ENCODE measurements at regions not wholly inside any gene's neighbourhood (a gene's known extent, or its start where the extent isn't known, plus 50 kb on each side); places are given as distances from the start of the nearest gene placed in this dataset.
"Not testable (repeated sequence)": the region's sequence is repeated elsewhere in the genome, so short reads cannot be mapped to it uniquely, and the experiment has no call there.

DNA sequence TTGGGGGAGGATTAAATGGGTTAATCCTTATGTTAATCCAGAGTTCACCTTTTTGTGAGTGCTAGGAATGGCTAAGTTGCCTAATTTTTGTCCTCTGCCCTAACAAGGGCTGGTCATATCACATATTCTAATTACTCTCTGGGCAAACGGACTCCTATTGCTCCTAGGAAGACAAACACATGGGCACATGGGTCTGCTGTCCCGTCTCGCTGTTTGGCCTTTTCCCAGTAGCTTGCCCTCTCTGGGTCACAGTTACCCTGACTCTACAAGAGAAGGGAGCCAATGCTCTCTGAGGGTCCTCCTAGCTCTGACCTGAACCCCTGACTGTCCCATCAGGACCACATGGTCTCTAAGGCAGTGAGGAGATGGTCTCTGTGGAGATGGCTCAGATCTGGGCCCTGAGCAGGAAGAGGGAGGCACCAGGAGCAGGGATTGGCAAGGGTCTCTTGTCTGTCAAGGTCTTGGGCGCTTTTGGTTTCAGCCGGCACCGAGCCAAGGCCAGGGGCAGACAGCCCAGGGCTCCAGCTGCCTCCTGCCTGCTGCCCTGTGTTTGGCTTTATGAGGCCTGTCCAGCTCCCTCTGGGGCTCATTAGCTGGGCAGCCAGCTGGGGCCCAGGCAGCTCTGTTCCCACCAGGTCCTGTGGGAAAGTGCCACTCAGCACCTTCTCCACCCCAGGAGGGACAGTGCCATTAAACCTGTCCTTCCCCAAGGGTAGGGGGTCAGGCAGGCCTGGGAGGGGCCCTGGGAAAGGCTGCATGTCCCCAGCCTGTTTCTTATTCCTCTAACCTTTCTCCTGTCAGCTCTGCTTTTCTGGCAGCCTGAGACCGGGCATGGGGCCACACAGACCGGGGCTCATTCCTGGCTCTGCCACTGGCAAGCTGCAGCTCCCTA lies 559.9 kb downstream of the MN1 start:
- no peak for DNase-seq

DNA sequence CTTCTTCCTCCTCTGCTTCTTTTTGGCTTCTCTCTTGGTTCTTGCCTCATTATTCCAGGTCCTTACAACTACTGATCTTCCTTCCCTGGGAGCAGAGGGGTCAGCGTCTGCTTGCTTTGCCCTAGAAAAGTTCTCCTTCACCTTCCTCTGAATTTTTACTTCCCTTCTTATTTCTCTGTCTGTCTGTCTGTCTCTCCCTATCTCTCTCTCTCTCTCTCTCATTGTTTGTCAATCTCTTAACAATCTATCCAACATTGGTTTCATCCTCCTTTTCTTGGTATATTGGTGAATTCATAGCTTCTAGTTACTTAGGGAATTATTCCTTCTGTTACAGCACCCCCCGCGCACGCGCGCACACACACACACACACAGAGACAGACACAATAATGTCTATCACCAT lies 559.1 kb downstream of the MN1 start:
- DNase-seq: no peak

DNA sequence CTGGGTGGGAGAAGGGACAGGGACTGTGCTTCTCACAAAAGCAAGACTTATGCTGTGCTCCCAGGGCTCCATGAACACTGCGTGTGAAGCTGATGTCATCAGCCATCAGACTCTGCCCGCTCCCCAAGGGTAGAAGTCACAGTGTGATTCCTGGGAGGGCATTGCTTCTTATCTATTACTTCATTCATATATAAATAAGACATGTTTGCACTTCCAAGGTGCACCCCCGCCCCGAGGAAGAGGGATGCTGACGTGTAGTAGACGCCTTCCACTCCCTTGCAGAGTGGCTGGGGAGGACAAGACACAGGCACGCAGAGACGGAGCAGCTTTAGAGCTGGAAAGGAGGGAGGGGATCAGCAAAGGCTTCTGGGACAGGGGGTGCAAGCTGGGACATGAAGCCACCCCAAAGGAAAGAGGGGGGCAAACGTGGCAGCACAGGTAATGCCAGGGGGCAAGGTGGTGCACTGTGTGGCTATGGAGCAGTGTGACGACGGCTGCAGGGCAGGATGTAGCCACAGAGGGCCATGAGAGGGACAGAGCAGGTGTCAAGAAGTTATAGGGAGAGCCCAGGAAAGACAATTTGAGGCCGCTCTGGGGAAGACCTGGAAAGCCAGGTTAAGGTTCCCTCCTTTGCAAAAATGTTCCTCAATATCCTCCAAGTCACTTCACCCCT lies 558.5 kb downstream of the MN1 start:
- no peak for DNase-seq

DNA sequence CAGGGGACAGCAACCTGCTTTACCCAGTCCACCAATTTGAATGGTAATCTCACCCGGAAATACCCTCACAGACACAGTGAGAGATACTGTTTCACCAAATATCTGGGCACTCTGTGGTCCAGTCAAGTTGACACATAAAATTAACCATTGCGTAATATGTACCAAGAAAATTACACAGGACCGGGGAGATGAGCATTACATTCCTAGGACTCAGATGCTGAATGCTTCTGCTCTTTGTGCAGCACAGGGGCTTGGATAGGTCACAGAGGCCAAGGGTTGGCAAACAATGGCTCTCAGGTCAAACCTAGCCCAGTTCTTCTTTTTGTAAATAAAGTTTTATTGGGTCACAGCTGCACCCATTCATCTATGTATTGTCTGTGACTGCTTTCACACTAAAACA lies 557.2 kb downstream of the MN1 start:
- DNase-seq: no peak

DNA sequence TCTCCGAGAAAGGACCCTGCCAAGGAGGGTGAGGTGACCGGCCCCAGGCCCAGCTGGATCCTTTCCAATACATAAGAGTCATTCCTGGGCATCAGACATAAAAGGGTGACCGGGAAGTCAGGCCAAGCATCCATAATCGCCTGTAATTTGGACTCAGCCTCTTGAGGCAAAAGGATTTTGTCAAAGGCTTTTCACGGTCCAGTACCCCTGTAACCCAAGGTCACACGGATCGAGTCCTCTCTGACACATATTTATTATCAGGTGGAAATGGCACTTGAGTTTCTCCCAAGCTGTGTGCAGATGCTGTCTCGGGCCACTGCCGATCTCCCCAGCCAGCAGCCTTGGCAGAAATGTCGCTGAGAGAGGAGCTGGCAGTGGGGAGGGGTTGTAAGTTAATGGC lies 556.5 kb downstream of the MN1 start:
- no peak for DNase-seq

DNA sequence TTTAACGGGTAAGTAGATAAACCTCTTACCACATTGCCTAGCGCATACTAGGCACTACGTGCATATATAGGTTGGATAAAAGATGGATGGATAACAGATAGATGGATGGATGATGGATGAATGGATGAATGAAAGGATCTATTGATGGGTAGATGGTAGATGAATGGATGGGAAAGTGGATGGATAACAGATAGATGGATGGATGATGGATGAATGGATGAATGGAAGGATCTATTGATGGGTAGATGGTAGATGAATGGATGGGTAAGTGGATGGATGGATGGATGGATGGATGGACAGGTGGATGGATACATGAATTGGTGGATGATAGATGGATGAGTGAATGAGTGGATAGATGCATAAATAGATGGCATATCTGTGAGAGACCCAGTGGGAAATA lies 555.0 kb downstream of the MN1 start:
- DNase-seq: no peak

DNA sequence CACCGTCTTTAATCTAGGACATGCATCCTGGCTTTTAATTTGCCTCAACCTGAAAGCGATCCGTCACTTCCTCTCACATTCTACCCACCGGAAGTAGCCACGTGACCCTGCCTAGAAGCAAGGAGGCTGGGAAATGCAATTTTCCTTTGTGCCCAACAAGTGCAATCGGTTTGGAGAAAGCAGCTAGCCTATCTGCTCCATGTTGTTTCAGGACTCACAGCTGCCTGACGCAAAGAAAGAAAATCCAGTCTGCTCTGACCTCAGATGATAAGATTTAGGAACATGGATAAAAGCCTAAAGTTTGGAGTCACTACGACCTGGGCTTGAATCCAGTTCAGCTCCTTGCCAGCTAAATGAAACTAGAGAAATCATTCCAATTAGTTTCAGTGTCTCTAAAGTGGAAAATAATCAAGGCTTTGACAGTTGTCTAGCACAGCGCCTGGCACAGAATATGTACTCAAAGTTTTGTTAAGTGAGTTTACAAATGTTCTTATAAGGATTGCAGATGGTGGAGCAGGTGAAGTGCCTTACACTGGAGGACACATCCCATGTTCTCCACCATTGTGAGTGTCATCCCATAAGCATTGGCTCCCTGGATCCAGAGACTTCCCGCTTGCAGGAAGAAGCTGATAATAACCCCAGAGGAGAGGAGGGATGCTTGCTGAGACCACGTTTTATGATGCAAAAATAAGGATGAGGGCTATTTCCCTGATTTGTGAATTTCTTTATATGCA lies 553.7 kb downstream of the MN1 start:
- no peak for DNase-seq

DNA sequence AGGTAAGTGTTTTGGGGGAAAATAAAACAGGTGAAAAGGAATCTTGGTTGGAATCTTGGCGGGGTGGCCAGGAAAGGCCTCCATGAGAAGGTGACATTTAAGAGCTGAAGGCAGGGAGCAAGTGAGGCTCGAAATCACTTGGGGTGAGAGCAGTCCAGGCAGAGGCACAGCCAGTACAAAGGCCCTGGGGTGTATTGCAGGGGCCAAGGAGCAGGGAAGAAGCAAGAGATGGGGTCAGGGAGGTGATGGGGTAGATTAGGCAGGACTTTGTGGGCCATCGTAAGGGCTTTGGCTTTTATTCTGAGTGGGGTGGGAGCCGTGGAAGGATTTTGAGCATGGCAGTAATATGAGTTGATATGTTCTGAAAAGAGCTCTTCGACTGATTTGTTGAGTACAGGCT lies 551.1 kb downstream of the MN1 start:
- DNase-seq: no peak

GRCh38 chr22:27250886-27251285 lies 550.7 kb downstream of the MN1 start:
- DNase-seq: no peak

GRCh38 chr22:27251563-27251962 lies 550.0 kb downstream of the MN1 start:
- DNase-seq: no peak

- DNase-seq: no peak
Observed at GRCh38 chr22:27252282-27253049, 549.1 kb downstream of the MN1 start.

GRCh38 chr22:27253108-27253902 lies 548.3 kb downstream of the MN1 start:
- DNase-seq: no peak

DNA sequence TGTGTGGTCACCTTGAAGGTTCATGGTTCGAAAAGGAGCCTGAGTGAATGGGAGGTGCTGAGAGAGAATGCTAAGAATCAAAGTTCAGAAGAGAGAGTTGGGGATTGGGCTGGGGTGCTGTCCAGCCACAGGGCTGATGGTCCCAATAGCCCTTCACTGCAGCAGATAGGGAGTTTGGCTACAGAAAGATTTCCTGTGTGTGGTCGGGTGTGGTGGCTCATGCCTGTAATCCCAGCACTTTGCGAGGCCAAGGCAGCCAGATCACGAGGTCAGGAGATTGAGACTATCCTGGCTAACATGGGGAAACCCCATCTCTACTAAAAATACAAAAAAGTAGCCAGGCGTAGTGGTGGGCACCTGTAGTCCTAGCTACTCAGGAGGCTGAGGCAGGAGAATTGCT lies 547.5 kb downstream of the MN1 start:
- not testable (repeated sequence) for DNase-seq

GRCh38 chr22:27255580-27255979 lies 546.0 kb downstream of the MN1 start:
- DNase-seq: no peak

DNA sequence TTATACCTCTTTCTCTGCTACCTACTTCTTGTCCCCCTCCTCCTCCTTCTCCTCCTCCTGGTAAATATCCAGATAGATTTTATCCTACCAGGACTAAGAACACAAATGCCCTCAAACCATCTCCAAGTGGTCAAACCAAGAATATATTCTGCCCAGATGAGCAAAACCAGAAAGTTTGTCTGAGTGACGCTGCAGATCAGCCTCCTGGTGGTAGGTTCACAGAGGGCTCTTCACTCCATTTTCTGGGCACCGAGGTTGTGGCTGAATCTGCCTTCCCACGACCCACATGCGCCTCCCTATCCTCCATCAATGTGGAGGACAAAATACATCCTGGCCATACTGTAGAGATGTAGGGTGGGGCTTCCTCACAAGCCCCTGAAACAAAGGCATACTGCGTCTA lies 543.6 kb downstream of the MN1 start:
- DNase-seq: no peak

DNA sequence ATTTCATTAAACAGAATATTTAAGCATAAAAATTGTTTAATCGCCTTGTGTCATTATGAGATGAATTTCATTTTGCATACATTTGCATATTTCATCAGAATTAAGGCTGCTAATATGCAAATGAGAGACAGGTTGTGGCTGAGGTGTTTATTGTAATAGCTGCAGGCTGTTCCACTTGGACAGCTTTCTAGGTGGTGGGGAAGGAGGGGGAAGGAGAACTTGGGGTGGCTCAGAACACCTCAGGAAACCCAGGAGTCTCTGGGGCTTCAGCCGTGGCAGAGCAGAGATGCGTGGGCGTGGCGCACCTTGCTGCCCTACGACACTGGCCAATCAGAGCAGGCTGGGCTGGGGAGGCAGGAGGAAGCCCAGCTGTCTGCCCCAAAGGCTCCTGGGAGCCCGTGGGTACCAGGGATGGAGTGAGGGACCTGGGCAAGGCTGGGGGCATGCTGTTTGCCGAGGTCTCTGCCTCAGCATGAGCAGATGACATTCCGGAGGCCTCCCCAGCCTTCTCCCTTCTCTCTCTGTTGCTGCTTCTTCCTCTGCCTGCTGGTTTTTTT lies 542.9 kb downstream of the MN1 start:
- DNase-seq: no peak

DNA sequence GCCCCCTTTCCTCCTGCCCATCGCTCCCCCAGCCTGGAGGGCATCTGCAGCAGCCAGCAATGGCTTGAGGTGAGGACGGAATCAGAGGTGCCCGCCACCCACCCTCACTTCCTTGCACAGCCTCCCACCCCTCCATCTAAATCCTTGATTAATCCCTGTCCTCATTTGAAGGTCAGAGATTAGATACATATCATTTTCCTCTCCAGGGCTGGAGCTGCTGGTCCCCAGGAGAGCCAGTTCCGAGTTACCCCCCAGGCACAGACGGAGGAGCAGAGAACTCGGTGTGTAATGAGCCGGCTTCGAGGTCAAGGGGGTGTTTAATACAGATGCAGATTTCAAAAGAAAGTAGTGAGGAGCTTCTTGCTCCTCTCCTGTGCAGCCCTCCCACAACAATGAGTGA lies 542.1 kb downstream of the MN1 start:
- no peak for DNase-seq

DNA sequence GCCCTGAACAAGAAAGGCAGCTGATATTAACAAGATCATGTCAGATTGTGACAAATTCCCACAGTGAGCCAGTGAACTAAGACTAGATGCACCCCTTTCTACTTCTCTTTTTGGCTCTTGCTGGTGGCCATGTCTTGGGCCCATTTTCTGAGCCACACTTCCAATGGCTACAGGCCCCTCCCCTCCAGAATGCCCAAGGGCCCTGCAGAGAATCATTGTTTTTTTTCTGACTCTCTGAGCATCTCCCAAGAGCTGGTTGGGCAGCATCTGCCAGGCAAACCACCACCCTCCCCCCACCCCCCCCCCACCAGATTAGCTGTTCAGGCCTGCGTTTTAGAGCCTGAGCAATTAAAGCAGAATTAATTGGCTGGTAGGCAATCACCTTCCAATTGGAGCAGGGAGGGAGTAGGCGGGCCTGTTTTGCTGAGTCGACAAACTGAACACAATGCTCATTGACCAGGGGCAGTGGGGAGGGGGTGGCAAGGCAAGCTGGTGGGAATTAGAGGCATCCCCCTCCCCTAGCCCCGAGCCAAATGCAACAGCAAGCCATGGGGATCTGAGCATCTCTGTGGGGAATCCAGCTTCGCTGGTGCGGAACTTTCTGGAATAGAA lies 541.4 kb downstream of the MN1 start:
- no peak for DNase-seq

- DNase-seq: no peak
Observed at GRCh38 chr22:27262361-27262760, 539.2 kb downstream of the MN1 start.

DNA sequence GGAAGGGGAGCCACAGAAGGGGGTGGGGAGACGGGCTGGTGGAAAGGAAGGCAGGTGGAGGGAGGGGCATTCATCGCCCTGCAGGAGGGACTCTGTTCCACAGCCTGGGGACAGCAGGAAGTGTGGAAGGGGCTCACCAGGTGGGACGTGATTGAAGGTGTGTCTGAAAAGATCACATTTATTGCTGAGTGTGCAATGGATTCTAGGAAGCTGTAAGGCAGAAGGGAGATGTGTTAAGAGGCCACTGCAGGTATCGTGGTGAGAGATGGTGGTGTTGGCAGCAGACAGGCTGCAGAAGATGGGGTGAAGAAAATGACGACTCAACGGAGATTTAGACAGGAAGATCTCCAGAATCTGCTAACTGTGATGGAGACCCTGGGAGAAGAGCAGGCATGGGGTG lies 537.4 kb downstream of the MN1 start:
- no peak for DNase-seq

DNA sequence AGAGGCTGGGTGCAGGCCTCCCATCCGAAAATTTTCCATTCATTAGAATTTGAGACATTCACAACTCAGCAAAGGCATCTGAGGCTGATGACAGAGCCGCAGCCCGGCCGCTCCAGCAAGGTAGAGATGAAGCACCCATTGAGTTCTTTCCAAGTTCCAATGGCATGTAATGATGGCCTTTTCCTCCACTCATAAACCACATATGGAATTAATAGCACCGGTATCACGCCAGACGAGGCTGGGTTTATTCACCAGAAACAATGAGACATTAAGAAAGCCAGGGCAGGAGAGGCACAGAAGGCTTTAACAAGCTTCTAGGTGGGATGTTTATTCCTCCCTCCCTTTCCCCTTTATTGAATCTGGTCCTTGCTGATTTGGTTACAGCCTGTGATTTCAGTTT lies 534.4 kb downstream of the MN1 start:
- no peak for DNase-seq

All from CD4-positive, alpha-beta T cell treated with Interleukin-17A for 1 hour (primary cell).